ENCODE measurements at regions not wholly inside any gene's neighbourhood (a gene's known extent, or its start where the extent isn't known, plus 50 kb on each side); places are given as distances from the start of the nearest gene placed in this dataset.
"Not testable (repeated sequence)": the region's sequence is repeated elsewhere in the genome, so short reads cannot be mapped to it uniquely, and the experiment has no call there.

DNA sequence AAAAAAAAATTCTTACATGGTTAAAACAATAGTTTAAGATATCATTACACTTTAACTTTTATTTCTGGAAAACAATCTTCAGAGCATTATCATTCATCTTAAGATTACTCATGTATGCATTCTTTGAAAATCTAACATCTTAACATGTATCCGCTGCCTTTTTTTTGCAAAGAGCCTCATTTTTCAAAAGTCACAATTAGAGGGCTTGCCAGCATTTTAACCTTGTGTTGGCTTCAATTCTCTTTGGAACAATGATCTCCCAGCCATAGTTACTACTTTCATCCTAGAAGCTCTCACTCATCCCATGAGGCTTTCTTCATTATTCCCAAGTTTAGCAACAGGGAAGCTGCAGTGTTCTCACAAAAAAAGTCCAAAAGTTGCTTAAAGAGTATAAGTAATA, 330.8 kb downstream of the BCKDHB start:
- DNase-seq (ENCODE audit: low read depth in 2 of 3, low spot score in 1 of 3): no peak

DNA sequence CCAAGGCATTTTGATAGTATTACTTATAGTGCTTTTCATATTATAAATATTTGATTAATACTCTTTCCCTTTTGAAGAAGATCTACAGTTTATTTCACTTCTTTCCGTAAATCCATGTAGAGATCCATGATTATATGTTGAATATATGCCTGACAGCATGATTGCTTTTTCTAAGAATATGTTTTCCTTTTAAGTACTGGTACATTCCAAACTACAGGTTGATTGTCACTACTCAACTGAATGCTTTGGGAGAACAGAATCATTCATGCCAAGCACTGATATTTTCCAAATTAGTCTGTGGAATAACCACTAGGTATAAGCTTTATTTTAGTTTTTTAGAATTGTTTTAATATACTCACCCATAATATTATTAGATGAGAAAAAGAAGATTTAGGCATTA, 330.2 kb downstream of the BCKDHB start:
- no peak for DNase-seq (ENCODE audit: low read depth in 2 of 3, low spot score in 1 of 3)

DNA sequence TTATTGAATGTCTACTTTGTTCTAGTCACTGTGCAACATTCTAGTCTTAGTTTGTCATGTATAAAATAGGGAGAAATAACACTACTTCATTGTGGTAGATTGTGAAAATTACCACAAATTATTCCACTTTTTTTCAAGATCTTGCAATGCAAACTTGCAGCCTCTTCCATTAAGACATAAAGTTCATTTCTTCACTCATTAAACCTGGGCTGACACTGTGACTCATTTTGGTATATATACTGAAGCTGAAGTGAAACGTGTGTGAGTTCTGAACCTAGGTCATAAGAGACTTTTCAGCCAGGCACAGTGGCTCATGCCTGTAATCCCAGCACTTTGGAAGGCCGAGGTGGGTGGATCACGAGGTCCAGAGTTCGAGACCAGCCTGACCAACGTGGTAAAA, 329.0 kb downstream of the BCKDHB start:
- no peak for DNase-seq (ENCODE audit: low read depth in 2 of 3, low spot score in 1 of 3)

DNA sequence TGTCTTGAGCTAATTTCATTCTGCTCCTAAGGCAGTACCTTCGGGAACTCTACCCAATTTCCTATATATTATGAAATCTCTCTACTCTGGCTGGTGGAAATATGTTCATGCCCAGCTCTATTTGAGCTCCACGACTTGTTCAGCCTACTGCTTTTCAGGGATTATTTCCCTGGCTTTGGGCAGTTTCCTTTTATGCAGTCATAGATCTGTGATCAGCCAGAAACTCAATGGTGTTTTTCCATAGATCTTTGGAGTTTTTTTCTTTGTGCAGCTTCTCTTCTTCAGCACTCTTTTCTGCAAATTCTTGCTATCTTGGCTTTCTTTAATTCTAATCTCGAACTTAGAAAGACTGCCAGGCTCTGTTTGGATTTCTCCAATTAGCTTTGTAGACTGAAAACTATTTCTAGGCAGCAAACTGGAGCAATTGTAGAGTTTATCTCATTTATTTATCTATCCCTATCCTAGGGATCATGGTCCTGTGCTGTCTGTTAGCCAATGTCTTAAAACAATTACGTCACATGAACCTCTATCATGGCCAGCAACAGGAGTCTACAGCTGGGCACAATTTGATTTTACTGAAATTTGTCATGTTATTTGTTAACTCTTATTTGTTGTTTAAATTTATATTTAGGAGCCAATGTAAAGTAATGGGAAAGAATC, 328.4 kb downstream of the BCKDHB start:
- DNase-seq (ENCODE audit: low read depth in 2 of 3, low spot score in 1 of 3): no peak

DNA sequence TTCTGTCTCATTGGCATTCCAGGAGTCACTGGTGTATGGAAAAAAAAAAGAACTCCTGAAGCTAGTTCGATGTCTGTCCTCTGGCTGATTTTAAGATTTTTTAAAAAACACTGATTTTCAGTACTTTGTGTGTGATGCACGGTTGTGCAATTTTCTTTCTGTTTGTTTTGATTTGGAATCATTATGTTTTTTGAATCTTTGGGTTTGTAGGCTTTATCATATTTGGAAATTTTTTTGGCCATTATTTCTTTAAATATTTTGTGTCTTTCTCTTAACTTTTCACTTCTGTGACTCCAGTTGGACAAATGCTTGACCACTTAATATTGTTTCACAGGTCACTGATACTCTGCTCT, 327.2 kb downstream of the BCKDHB start:
- DNase-seq (ENCODE audit: low read depth in 2 of 3, low spot score in 1 of 3): no peak

DNA sequence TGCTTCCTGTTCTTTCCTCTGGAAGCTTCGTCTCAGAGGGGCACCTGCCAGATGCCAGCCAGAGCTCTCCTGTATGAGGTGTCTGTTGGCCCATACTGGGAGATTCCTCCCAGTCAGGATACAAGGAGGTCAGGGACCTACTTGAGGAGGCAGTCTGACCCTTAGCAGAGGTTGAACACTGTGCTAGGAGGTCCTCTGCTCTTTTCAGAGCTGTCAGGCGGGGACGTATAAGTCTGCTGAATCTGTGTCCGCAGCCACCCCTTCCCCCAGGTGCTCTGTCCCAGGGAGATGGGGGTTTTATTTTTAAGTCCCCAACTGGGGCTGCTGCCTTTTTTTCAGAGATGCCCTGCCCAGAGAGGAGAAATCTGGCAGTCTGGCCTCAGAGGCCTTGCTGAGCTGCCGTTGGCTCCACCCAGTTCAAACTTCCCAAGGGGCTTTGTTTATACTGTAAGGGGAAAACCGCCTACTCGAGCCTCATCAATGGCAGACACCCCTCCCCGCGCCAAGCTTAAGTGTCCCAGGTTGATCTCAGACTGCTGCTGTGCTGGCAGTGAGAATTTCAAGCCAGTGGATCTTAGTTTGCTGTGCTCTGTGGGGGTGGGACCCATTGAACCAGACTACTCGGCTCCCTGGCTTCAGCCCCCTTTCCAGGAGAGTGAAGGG, 326.7 kb downstream of the BCKDHB start:
- DNase-seq (ENCODE audit: low read depth in 2 of 3, low spot score in 1 of 3): no peak

DNA sequence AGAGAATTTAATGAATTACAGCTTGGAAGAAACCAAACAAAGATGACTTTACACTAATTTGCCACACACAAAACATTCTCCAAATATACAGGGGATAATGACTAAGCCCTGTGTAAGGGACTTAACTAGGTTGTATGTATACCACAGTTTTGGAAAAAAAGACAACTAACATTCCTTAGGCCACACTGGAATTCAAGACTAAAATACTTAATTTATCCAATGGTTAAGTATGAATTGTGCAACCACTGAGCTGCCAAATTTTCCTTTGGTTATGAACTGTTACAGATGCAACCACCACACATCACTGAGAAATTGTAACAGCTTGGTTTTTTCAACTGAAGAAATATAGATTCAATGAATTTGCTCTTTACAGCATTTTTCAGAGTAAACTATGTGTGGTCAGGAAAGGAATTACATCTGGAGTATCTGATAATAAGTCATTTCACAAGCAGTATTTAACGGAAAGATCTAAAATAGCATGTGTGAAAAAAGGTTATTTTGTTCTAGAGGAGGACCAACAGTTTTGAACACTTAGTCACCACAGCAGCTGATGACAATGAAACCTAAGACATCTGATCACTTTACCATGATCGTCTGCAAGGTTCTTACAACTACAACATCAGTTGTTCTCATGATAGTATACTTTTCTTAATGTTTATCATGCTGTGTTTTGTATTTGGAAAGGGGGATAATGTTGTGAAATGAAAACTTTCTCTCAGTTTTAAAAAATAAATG, 318.8 kb downstream of the BCKDHB start:
- DNase-seq (ENCODE audit: low read depth in 2 of 3, low spot score in 1 of 3): no peak

DNA sequence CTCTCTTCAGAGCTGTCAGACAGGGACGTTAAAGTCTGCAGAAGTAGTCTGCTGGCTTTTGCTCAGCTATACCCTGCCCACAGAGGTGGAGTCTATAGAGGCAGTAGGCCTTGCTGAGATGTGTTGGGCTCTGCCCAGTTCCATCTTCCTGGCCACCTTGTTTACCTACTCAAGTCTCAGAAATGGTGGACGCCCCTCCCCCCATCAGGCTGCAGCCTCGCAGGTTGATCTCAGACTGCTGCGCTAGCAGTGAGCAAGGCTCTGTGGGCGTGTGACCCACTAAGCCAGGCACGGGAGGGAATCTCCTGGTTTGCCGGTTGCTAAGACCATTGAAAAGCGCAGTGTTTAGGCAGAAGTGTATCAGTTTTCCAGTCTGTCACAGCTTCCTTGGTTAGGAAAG, 305.0 kb downstream of the BCKDHB start:
- DNase-seq (ENCODE audit: low read depth in 2 of 3, low spot score in 1 of 3): no peak

DNA sequence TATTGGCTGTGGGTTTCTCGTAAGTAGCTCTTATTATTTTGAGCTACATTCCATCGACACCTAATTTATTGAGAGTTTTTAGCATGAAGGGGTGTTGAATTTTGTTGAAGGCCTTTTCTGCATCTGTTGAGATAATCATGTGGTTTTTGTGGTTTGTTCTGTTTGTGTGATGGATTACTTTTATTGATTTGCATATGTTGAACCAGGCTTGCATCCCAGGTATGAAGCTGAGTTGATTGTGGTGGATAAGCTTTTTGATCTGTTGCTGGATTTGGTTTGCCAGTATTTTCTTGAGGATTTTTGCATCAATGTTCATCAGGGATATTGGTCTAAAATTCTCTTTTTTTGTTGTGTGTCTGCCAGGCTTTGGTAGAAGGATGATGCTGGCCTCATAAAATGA, 301.5 kb downstream of the BCKDHB start:
- not testable (repeated sequence) for DNase-seq (ENCODE audit: low read depth in 2 of 3, low spot score in 1 of 3)

DNA sequence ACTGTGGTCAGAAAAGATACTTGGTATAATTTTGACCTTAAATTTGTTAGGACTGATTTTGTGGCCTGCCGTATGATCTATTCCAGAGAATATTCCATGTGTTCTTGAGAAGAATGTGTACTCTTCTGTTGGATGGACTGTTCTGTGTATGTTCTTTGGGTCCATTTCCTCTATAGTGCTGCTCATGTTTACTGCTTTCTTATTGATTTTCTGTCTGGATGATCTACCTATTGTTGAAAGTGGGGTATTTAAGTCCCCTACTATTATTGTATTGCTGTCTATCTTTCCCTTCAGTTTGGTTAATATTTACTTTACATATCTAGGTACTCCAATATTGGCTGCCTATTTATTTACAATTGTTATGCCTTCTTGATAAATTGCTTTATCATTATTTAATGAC, 298.4 kb downstream of the BCKDHB start:
- DNase-seq (ENCODE audit: low read depth in 2 of 3, low spot score in 1 of 3): no peak

DNA sequence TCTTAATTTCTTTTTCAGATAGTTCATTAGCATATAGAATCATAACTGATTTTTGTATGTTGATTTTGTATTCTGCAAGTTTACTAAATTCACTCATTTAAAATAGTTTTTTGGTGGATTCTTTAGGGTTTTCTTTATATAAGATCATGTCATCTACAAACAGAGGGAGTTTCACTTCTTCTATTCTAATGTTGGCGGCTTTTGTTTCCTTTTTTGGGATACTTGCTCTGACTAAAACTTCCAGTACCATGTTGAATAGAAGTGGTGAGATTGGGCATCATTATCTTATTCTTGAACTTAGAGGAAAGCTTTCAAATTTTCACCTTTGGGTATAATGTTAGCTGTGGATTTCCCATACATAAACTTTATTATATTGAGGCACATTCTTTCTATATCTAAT, 296.9 kb downstream of the BCKDHB start:
- DNase-seq (ENCODE audit: low read depth in 2 of 3, low spot score in 1 of 3): no peak

DNA sequence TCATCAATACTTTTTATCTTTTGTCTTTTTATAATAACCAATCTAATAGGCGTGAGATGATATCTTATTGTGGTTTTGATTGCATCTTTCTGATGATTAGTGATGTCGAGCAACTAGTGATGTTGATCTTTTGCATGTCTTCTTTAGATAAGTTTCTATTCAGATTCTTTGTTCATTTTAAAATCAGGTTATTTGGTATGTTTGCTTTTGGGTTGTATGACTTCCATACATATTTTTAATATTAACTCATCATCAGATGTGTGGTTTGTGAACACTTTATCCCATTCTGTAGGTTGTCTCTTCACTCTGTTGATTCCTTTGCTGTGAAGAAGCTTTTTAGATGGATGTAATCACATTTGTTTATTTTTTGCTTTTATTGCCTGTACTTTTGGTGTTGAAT, 295.8 kb downstream of the BCKDHB start:
- DNase-seq (ENCODE audit: low read depth in 2 of 3, low spot score in 1 of 3): no peak
